K562 (cell line): ENCODE measurements at regions not wholly inside any gene's neighbourhood (a gene's known extent, or its start where the extent isn't known, plus 50 kb on each side); places are given as distances from the start of the nearest gene placed in this dataset.

Source experiments
- ATAC-seq: fragments of 200-7000 bp; cut with Tn5 transposase; 3 replicates; pipeline ENCODE4 v1.9.1; 2020; ENCODE audit warnings: moderate library complexity
- BruUV-seq: library from RNA; stranded (reverse); fragments of 400-500 nt; replicated peaks from 2 replicates; lab custom pipeline; 2021; lab: Mats Ljungman, UMichigan
- CTCF ChIA-PET: fragments of 300-600 bp; formaldehyde crosslinking; extraction: SDS; loops from one replicate; lab custom pipeline; 2021; ENCODE audit warnings: low intra/inter-chr PET ratio; lab: Yijun Ruan, JAX
- POLR2A ChIA-PET: fragments of 300-600, 350-650 bp; sonication (Branson Sonifier 250); formaldehyde crosslinking; extraction: SDS; loops from one replicate; lab custom pipeline; 2021; ENCODE audit warnings: antibody characterized with exemption, inconsistent platforms; lab: Yijun Ruan, JAX
- DNase-seq, 4 experiments: peaks; one replicate each; pipeline versions ENCODE4 v3.0.0 to v3.0.0-alpha.2; 2011 to 2018; ENCODE audit warnings: low spot score in 3 of 4, mixed read lengths in 3 of 4; ENCODE audit errors: extremely low read depth in 1 of 4
- FAIRE-seq: peaks from 2 replicates; lab custom pipeline; 2011; peaks lifted over from hg19 to GRCh38; lab: Jason Lieb, UNC
- H2AFZ ChIP-seq: 2 replicates; pipeline ENCODE4 v1.6.0; 2011; ENCODE audit warnings: low read depth, low read length, control low read depth, inconsistent platforms
- H3K27ac ChIP-seq: fragments of 200-600 bp; 3 replicates; pipeline ENCODE4 v1.8.0; 2011; ENCODE audit warnings: low read depth, mild to moderate bottlenecking, control low read depth, inconsistent platforms, low read length, moderate library complexity, mixed read lengths; ENCODE audit errors: extremely low read depth
- H3K27me3 ChIP-seq, 2 experiments: fragments of 300-600 bp in 1 of 2; 2 replicates in 1 of 2; 3 replicates in 1 of 2; pipeline versions ENCODE4 v1.6.0 to v1.8.0; 2011; ENCODE audit warnings: inconsistent platforms in 2 of 2, low read length in 2 of 2, mild to moderate bottlenecking in 1 of 2, mixed read lengths in 1 of 2, moderate library complexity in 1 of 2; ENCODE audit not compliant: control insufficient read depth in 2 of 2, insufficient read depth in 2 of 2
- H3K36me3 ChIP-seq: fragments of 300-600 bp; 3 replicates; pipeline ENCODE4 v1.8.0; 2011; ENCODE audit warnings: mild to moderate bottlenecking, low read length, inconsistent platforms; ENCODE audit not compliant: control insufficient read depth, insufficient read depth
- H3K4me1 ChIP-seq, 2 experiments: fragments of 200-600 bp in 1 of 2; replicated peaks in 1 of 2; 2 replicates in 1 of 2; 3 replicates in 1 of 2; pipeline versions ENCODE4 v1.5.1 to v1.8.0; 2011; ENCODE audit warnings: inconsistent platforms in 2 of 2, low read length in 2 of 2, mild to moderate bottlenecking in 1 of 2, mixed read lengths in 1 of 2, moderate library complexity in 1 of 2; ENCODE audit not compliant: control insufficient read depth in 2 of 2, insufficient read depth in 2 of 2
- H3K4me2 ChIP-seq: 2 replicates; pipeline ENCODE4 v1.6.1; 2011; ENCODE audit warnings: low read length, control low read depth, inconsistent platforms, mixed read lengths; ENCODE audit not compliant: insufficient read depth
- H3K4me3 ChIP-seq: fragments of 200-600 bp; sonication (generic), shearing (Covaris generic); 2 replicates; pipeline ENCODE4 v1.5.1; 2016; ENCODE audit warnings: control low read depth, inconsistent platforms
- H3K79me2 ChIP-seq: fragments of 200-600 bp; 3 replicates; pipeline ENCODE4 v1.8.0; 2011; ENCODE audit warnings: low read length, inconsistent platforms; ENCODE audit not compliant: control insufficient read depth, insufficient read depth
- H3K9ac ChIP-seq, 2 experiments: 2 replicates each; pipeline versions ENCODE4 v1.6.0 to v1.6.1; 2011; ENCODE audit warnings: low read depth in 2 of 2, low read length in 2 of 2, control low read depth in 1 of 2, inconsistent platforms in 1 of 2, mild to moderate bottlenecking in 1 of 2, mixed read lengths in 1 of 2; ENCODE audit not compliant: insufficient read depth in 1 of 2
- H3K9me1 ChIP-seq: one replicate; pipeline ENCODE4 v1.6.0; 2011; ENCODE audit warnings: inconsistent platforms, mild to moderate bottlenecking, low read length, moderate library complexity; ENCODE audit not compliant: control insufficient read depth, insufficient read depth
- H3K9me3 ChIP-seq: replicated peaks from 2 replicates; pipeline ENCODE4 v1.5.1; 2011; ENCODE audit warnings: low read depth, low read length, inconsistent platforms; ENCODE audit not compliant: control insufficient read depth, insufficient read depth
- H4K20me1 ChIP-seq: replicated peaks from 2 replicates; pipeline ENCODE4 v1.6.1; 2011; ENCODE audit warnings: low read length, inconsistent platforms, mixed read lengths; ENCODE audit not compliant: control insufficient read depth, insufficient read depth
- ARID3A ChIP-seq: IDR thresholded peaks from 2 replicates; pipeline ENCODE4 v1.6.1; 2012; ENCODE audit warnings: low read depth, low read length, improper control_type of control experiment, borderline replicate concordance
- CAMTA2 ChIP-seq: fragments of 250-450 bp; sonication (Bioruptor Pico); conservative IDR thresholded peaks from 2 replicates; pipeline ENCODE4 v1.5.1; 2022
- CBFB ChIP-seq: sonication (generic); formaldehyde crosslinking; IDR thresholded peaks from 2 replicates; pipeline ENCODE4 v1.4.0; 2020; ENCODE audit warnings: mild to moderate bottlenecking, missing genetic modification reagents
- COPS2 ChIP-seq: fragments of 450-650 bp; conservative IDR thresholded peaks from 2 replicates; pipeline ENCODE4 v1.6.1; 2016; ENCODE audit warnings: mild to moderate bottlenecking, moderate library complexity
- DDX20 ChIP-seq: fragments of 450-650 bp; IDR thresholded peaks from 2 replicates; pipeline ENCODE4 v1.6.1; 2016; ENCODE audit warnings: missing genetic modification characterization, low read depth, mild to moderate bottlenecking, missing compliant biosample characterization, moderate library complexity
- HNRNPLL ChIP-seq: fragments of 200-400 bp; formaldehyde crosslinking; IDR thresholded peaks from 2 replicates; pipeline ENCODE4 v1.6.1; 2017; ENCODE audit warnings: low read length, low read depth, mild to moderate bottlenecking; ENCODE audit not compliant: poor library complexity, severe bottlenecking
- KLF16 ChIP-seq: IDR thresholded peaks from 2 replicates; pipeline ENCODE4 v1.6.1; 2016; ENCODE audit warnings: antibody characterized with exemption
- NFIC ChIP-seq: fragments of 450-650 bp; IDR thresholded peaks from 2 replicates; pipeline ENCODE4 v1.6.1; 2017; ENCODE audit warnings: mild to moderate bottlenecking, inconsistent platforms
- NR2C1 ChIP-seq, 2 experiments: fragments of 450-650 bp; IDR thresholded peaks; 2 replicates each; pipeline ENCODE4 v1.6.1; 2017; ENCODE audit warnings: mild to moderate bottlenecking in 2 of 2, antibody characterized with exemption in 1 of 2, inconsistent platforms in 1 of 2, missing compliant biosample characterization in 1 of 2, missing genetic modification characterization in 1 of 2
- PKNOX1 ChIP-seq: fragments of 450-650 bp; IDR thresholded peaks from 2 replicates; pipeline ENCODE4 v1.6.1; 2016
- SMAD1 ChIP-seq: fragments of 150-350 bp; IDR thresholded peaks from 2 replicates; pipeline ENCODE4 v1.6.1; 2014; ENCODE audit warnings: low read length, low read depth; ENCODE audit not compliant: partially characterized antibody
- STAT5B ChIP-seq: fragments of 250-450 bp; sonication (Bioruptor Pico); IDR thresholded peaks from 2 replicates; pipeline ENCODE4 v1.8.0; 2021; ENCODE audit warnings: mild to moderate bottlenecking, inconsistent platforms
- TAF1 ChIP-seq: IDR thresholded peaks from 2 replicates; pipeline ENCODE4 v1.6.1; 2011; ENCODE audit warnings: mild to moderate bottlenecking, low read length, moderate library complexity; ENCODE audit not compliant: insufficient read depth, control insufficient read depth, severe bottlenecking; ENCODE audit errors: extremely low read depth
- XRCC3 ChIP-seq: fragments of 450-650 bp; IDR thresholded peaks from 2 replicates; pipeline ENCODE4 v1.6.1; 2017; ENCODE audit warnings: mild to moderate bottlenecking, moderate library complexity
- ZNF263 ChIP-seq: sonication (generic); formaldehyde crosslinking; IDR thresholded peaks from 2 replicates; pipeline ENCODE4 v1.8.0; 2022; ENCODE audit warnings: mild to moderate bottlenecking, missing genetic modification reagents, borderline replicate concordance
- ZNF3 ChIP-seq: fragments of 250-450 bp; sonication (Bioruptor Pico); IDR thresholded peaks from 2 replicates; pipeline ENCODE4 v1.5.0; 2021; ENCODE audit warnings: mild to moderate bottlenecking, moderate library complexity
- WGBS: fragments of 100-300 bp; shearing (Covaris generic); methylation state at CpG from one replicate; pipeline ENCODE4 v1.1.6; 2016; ENCODE audit warnings: low coverage, mixed read lengths; ENCODE audit not compliant: insufficient coverage; ENCODE audit errors: missing lambda C conversion rate; 5-methylcytosine and 5-hydroxymethylcytosine counted together
- in situ Hi-C: fragments of 300-500 bp; cut with MboI; formaldehyde crosslinking; loops from 4 replicates; pipeline ENCODE4 v1.15.0; 2018; ENCODE audit warnings: inconsistent platforms, mixed read lengths
- intact Hi-C: fragments of 100-400 bp; cut with micrococcal nuclease; formaldehyde crosslinking; loops from 2 replicates; pipeline ENCODE4 v1.14.2; 2022

DNA sequence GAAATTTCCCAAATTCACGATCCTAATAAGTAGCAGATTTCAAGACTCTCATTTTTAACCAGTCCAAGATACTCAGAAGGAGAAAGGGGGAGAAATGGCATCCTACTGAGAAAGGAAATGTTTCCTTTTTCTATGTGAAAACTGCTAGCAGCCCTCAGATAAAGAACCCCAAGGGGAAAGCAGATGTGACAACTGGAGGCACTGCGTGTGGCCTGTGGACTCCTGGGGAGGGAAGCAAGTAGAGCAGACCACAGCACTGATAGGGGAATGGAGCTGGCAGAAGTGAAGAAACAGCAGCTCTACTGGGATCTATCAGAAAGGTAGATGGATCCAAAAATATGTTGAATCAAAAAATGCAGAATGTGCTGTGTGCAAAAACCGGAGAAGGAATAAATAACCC lies 239.7 kb upstream of the API5 start:
- Histone ChIP-seq H3K36me3 (no peaks in the 10 kb centered on the region), H4K20me1 (no peaks in the 10 kb centered on the region), H3K4me1 (no peaks in the 10 kb centered on the region)
- no peak for DNase-seq
- intact Hi-C loops = no loop called here
- in situ Hi-C loops = no loop called here
- TF ChIP-seq STAT5B (CRISPR knock-in tag) (no peak), PKNOX1 (no peak), XRCC3 (no peak), TAF1 (no peak), NR2C1 (IDR thresholded peaks at IDR 0.05) (no peak), NR2C1 (tag; IDR thresholded peaks at IDR 0.05) (no peak), SMAD1 (no peak), ZNF3 (CRISPR knock-in tag) (no peak), CAMTA2 (no peak), HNRNPLL (no peak), NFIC (no peak), ZNF263 (no peak), CBFB (no peak), ARID3A (no peak), DDX20 (no peak), KLF16 (no peak), COPS2 (no peak)
- TF ChIP-seq, all 486 proteins: peak for 0
- no peak overlapping the region for H3K4me2 ChIP-seq
- H3K27me3 ChIP-seq = no peaks in the 10 kb centered on the region
- no TSS peak for BruUV-seq
- ChIA-PET POLR2A (no interaction called here), CTCF (no interaction called here)
- H3K4me3 ChIP-seq = no peak overlapping the region
- no peak overlapping the region for H2AFZ ChIP-seq
- WGBS = 0% methylated on average over 3 of the region's 3 CpGs
- H3K9me1 ChIP-seq = no peaks in the 10 kb centered on the region
- H3K27ac ChIP-seq = no peak overlapping the region
- H3K79me2 ChIP-seq = no peaks in the 10 kb centered on the region
- no peak overlapping the region for H3K9ac ChIP-seq
- no peak for FAIRE-seq
- H3K9me3 ChIP-seq = no peaks in the 10 kb centered on the region
- no peak for ATAC-seq
